H1 (cell line): ENCODE measurements at regions not wholly inside any gene's neighbourhood (a gene's known extent, or its start where the extent isn't known, plus 50 kb on each side); places are given as distances from the start of the nearest gene placed in this dataset.

Source experiments
- CBX5 ChIP-seq: fragments of 300-800, 300-1000 bp; sonication (generic); IDR thresholded peaks from 2 replicates; pipeline ENCODE4 v1.7.1; 2016; ENCODE audit warnings: antibody characterized with exemption, low read length, low read depth
- CHD7 ChIP-seq: fragments of 300-600 bp; sonication (generic); IDR thresholded peaks from 2 replicates; pipeline ENCODE4 v1.7.1; 2012; ENCODE audit warnings: low read length, moderate library complexity, mild to moderate bottlenecking, inconsistent platforms; ENCODE audit not compliant: insufficient replicate concordance
- HDAC2 ChIP-seq, 2 experiments: fragments of 300-600 bp in 1 of 2; sonication (generic) in 1 of 2; IDR thresholded peaks; 2 replicates each; pipeline ENCODE4 v1.6.1; 2011 to 2012; ENCODE audit warnings: low read depth in 2 of 2, low read length in 2 of 2, mild to moderate bottlenecking in 2 of 2, moderate library complexity in 2 of 2, borderline replicate concordance in 1 of 2, inconsistent platforms in 1 of 2
- RFX5 ChIP-seq: IDR thresholded peaks from 2 replicates; pipeline ENCODE4 v1.6.1; 2011; ENCODE audit warnings: low read depth, low read length, improper control_type of control experiment, borderline replicate concordance
- SIN3A ChIP-seq, 2 experiments: IDR thresholded peaks in 1 of 2; conservative IDR thresholded peaks in 1 of 2; 2 replicates each; pipeline ENCODE4 v1.6.1; 2011 to 2012; ENCODE audit warnings: low read length in 2 of 2, improper control_type of control experiment in 1 of 2, low read depth in 1 of 2, mild to moderate bottlenecking in 1 of 2
- SP1 ChIP-seq: IDR thresholded peaks from 2 replicates; pipeline ENCODE4 v1.6.1; 2011; ENCODE audit warnings: low read depth, low read length
- SP4 ChIP-seq: IDR thresholded peaks from 2 replicates; pipeline ENCODE4 v1.6.1; 2012; ENCODE audit warnings: low read length, inconsistent platforms
- TBP ChIP-seq: IDR thresholded peaks from 2 replicates; pipeline ENCODE4 v1.6.1; 2011; ENCODE audit warnings: low read depth, low read length, improper control_type of control experiment

GRCh38 chr11:91956711-91957110 lies 267.9 kb upstream of the FAT3 start (continued):
- no peak for TF ChIP-seq CHD7
- TF ChIP-seq RFX5 = no peak
- TF ChIP-seq HDAC2 (IDR thresholded peaks at IDR 0.05; ENCODE audit: borderline replicate concordance in 1 of 2, low read depth in 2 of 2, low read length in 2 of 2) = no peak
- no peak for TF ChIP-seq SP1
- no peak for TF ChIP-seq SP4
- TF ChIP-seq CBX5 = no peak
- TF ChIP-seq TBP = no peak
- TF ChIP-seq SIN3A (conservative IDR thresholded peaks at IDR 0.05 in 1 of 2, IDR thresholded peaks at IDR 0.05 in 1 of 2; ENCODE audit: low read depth in 1 of 2, low read length in 2 of 2) = no peak
